HG03575 (cell line): ENCODE measurements at regions not wholly inside any gene's neighbourhood (a gene's known extent, or its start where the extent isn't known, plus 50 kb on each side); places are given as distances from the start of the nearest gene placed in this dataset.

ENCODE experiments used
- ATAC-seq: cut with Tn5 transposase; IDR thresholded peaks from one replicate; pipeline ENCODE4 v1.9.1; 2021; ENCODE audit not compliant: unreplicated experiment, insufficient number of reproducible peaks, low FRiP score; ENCODE audit errors: extremely low read depth

DNA sequence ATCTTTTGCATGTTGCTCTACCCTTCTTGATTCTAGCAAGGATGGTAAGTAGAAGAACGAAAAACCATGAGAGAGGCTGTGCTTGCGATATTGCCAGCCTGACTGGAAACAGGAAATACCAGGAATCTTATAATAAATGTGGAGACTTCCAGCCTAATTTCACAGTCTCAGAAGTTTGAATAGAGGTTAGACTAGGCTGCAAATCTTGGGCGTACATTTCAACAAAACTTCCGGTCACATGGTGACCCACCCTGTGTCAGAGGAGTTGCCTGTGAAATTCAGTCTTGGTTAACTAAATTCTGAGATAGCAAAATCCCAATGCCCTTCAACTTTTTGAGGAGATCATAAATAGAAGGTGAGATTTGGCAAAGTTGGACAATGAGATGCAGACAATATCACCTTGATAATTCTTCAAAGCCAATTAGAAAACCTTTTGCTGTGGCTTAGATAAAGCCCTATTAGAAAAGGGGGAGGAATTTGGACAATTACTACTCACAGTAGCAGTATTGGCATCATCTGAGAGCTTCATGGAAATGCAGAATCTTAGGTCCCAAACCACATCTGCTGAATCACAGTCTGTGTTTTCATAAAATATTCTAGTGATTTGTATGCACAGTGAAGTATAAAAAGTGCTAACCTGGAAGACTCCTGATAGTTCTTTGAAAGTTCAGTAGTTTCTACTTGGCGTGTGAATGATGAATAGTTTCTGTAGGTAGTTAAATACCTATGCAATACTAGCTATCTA lies 262.0 kb upstream of the JAG1 start:
- no peak for ATAC-seq

DNA sequence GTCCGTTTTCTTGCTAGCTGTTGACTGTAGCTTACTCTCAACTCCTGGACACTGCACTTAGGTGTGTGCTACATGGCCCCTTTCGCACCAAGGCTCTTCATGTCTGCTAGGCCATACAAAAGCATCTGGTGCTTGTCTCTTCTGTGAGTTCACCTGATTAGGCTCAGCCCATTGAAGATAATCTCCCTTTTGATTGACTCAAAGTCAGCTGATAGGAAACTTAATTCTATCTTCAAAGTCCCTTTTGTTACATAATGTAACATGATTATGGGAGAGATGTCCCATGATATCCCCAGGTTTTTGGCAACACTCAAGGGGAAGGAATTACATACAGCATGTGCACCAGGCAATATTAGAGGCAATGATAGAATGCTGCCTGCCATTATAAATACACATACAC lies 263.0 kb upstream of the JAG1 start:
- no peak for ATAC-seq

DNA sequence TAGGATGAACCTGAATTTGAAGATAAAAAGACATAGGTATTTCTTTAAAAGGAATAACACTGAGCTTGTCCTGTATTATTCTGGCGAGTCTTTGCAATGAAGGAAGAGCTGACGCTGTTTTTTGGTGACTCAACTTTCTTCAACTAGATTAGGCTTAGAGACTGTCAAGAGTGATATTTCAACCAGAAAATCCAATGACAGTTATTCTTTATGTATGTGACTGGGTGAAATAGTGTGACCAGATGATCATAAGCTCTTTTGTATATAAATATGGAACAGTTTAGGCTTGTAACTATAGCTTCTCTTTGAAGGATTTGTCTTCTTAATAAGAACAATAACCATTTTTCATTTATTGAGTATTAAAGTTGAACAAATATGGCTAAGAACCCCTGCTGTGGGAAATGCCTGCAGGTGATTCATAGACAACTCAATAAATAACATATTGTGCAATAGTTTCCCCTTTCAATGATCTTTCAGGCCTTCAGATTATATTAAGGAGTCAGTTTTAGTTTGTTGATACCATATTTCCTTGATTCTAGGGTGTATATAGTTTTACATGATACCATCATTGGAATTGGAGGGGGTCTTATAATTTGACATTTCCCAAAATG lies 265.6 kb upstream of the JAG1 start:
- no peak for ATAC-seq

DNA sequence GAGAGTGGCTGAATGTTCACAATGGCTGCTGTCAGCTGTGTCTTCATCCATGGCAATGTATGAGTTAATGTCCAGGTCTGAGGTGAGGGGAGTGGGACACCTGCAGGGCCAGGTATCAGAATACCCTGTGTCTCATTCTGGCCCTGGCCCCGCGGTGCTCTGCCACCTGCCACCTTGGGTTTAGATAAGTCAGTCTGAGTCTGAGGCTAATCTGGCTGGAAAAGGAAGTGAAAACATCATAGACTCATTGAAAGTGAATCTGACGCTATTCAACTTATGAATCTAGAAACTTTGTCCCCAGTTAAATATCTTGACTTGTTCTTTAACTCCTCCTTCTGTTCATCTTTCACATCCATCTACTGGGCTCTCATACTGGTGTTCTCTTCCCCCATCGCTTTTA lies 267.1 kb upstream of the JAG1 start:
- peak; percentile 97 for ATAC-seq

DNA sequence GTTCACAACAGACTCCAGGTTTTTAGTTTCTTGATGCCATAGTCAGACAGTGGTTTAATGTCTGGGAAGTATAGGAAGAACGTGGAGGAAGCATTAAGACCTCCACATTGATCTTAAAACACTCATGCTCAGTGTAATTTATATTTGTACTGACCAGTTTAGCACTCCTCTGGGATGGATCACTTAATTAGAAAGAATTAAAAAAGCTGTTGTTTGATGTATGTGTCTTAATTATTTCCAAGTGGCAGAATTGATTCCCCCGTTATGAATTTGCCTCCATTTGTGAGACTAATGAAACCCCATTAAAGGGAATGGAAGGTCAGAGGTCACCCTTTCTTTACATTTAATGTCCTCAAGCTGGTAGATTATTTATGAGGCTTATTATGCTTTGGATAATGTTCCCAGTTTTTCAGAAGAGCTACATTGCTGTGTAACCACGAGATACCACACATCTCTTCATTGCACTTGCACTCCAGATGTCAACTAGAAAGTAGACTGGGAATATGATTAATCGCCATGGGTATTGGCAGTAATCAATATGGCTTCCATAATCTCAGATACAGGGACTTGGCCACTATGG lies 270.0 kb upstream of the JAG1 start:
- no peak for ATAC-seq

DNA sequence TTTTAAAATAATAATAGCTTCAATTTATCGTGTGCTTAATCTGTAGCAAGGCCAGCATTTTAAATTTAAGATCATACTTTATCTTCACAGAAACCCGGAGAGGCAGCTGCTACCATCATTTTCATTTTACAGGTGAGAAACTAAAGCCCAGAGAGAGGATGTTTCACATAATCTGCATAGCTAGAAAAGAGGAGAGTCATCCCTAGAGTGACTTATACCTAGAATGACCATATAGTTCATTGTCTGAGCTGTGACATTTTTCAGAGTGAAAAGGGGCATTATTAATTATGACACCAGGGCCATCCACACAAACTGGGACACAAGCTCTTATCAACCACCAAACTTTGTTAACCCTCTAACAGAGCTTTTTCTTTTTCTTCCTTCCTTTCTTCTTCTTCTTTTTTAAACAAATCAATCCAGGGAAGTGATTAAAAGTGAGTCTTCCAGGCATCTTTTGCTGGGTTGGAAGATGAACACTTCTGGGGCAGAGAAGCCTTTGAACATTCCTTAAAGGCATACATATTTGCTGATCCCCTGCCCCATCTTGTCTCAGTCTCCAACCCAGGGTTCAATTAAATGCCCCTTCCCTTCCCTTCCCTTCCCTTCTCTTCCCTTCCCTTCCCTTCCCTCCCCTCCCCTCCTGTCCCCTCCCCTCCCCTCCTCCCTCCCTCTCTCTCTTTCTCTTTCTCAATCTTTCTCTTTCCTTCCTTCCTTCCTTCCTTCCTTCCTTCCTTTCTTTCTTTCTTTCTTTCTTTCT lies 272.5 kb upstream of the JAG1 start:
- no peak for ATAC-seq

DNA sequence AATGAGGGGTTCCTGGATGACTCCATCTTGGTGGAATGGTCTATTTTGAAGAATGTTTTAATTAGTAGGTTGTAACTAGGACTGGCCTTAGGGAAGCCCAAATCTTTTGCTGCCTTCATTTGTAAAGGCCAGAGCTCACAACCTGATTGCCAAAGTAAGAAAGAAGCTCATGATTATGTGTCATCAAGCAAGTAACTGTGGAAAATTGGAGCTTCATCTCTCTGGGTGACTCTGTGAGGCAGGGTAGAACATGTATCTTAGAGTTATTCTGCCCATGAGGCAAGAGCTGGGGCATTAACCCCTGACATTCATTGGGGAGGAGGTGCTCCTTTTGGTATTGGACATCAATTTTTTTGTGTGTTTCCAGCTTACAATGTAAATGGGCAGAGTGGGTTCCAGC lies 273.9 kb upstream of the JAG1 start:
- no peak for ATAC-seq

DNA sequence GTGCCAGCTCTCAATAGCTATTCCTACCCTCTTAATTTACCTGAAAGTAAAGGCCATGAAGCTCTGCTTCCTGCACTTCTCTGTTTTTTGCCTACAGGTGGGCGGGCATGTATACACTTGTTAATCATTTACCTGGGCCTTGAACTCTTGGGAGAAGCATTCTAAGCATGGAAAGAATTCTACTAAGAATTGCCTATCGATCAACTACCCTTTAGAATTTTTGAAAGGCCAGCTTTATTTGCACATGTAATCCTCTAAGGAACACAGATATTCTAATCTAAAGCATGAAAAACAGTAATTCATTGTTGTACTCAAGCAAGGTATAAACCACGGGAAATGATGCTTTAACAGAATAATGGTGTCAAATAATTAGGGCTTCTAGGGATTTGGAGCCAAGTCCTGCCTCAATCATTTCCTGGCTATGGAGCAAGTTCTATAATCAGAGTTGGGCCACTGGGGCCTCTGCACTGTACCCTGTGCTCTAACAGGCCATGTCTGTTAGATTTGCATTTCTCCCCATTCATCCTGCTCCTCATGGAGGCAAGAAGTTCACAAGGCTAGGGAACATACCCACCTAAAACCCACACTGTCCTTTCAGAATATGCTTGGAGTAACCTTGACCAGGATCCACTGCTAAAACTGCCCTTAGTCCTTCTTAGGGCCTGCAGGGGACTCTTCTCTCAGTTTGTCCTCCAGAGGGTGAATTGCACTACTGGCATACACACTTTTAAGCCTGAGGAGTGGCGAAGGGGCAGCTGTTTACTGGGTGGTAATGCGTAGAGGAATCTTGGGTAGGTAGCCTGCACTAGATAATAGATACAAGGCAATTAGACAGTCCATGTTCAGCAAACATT lies 276.4 kb upstream of the JAG1 start:
- no peak for ATAC-seq

DNA sequence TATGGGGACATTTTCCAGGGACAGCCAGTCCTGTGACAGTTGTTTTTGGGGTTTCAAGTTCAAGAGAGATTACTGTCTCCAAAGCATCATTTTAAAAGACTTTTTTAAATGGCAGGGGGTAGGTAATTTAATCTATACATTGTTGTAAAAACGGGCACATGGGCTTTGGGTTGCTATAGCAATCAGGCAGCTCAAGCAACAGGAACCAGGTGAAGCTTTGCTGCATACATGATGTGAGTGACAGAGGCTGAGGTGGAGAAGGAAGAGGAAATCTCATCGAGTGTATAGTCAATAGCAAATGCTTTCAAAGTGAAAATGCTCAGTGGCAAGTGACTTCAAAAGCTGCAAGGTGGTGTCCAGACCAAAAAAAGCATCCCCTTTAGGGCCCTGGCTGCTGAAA lies 277.4 kb upstream of the JAG1 start:
- ATAC-seq = no peak

DNA sequence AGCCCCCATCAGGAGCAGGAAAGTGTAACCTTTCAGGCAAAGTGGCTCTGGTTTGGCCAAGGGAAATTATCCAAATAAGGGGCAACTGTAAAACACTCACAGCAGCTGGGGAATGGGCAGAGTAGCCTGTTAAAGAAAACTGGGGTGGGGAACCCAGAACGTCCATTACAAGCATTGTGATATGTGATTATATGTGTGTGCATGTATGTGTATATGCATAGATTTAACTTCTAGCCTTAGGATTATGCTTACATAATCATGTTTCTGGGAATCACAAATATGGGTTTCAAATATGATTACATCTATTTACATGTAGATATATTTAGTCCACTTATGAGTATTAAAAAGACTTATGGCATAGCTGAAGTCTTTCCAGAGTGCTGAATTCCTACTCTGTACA lies 278.1 kb upstream of the JAG1 start:
- ATAC-seq = no peak

DNA sequence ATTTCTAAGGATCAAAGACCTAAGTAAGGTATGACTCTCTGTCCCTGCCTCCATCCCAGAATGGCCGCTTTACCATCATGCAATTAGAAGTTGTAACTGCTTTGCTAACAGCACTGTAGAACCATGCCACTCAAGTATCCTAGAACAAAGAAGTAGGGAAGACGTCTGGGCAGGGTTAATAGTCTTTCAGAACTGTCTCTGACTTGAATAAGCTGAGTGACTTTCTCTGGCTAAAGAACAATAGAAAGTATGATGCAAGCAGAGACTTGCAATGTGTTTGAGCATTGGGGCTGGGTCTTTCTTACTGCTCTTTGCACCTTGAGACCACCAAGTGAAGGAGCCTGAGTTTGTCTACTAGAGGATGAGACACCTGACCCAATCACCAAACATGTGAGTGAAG lies 279.6 kb upstream of the JAG1 start:
- ATAC-seq = no peak

DNA sequence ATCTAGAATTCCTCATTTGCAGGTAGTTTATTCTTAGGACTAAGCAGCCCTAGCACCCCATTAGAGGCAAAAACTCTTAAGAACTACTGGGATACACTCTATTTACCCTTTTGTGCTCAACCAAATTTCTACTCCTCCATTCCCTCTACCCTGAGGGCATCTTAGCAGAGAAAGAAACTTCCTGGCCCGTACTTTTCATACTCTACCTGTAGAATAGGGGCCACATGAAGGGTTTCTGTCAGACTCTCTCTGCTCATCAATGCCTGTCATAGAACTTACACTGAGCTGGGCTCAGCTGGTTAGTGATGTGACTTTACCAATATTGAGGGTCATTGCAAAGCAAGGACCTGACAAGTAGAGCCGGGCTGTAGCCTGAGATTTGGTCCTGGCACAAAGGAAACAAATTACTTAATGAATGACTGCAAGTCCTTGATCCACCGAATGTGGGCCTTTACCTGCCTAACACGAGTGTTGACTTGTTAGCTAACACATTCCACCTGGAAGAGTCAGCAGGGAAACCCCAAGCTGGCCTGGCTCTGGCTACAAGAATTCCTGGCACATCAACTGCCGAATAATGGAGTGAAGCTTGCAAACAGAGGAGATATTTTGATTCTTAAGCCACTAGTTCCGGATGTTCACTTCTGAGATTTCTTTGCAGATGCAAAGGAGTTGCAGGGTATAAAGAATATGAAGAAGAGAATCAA lies 280.5 kb upstream of the JAG1 start:
- ATAC-seq = no peak

DNA sequence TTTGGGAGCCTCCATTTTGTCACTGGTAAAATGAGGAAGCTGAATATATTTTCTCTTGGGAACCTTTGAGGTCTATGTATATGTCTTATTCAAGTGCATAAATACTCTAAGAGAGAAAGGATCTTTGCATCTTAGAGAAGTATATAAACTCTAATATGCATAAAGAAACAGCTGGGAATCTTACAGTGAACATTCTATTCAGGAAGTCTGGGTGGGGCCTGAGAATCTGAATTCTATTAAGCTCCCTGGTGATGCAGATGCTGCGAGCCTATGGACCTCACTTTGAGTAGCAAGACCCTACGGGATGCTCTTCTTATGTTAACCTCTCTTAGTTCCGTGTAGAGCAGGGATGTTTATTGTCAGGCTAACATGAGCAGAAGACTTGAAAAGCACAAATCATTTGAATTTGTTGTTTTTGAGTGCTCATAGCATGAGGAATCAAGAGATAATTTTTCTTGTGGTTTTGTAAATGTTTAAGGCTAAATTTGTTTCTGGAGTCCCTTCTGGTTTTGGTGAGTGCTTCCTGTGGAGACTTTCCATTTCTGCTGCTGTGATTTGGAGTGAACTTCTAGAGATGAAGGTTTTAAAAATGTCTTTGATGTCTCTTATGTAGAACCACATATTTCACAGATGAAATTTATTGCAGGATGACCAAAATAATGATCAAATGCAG lies 281.2 kb upstream of the JAG1 start:
- no peak for ATAC-seq

DNA sequence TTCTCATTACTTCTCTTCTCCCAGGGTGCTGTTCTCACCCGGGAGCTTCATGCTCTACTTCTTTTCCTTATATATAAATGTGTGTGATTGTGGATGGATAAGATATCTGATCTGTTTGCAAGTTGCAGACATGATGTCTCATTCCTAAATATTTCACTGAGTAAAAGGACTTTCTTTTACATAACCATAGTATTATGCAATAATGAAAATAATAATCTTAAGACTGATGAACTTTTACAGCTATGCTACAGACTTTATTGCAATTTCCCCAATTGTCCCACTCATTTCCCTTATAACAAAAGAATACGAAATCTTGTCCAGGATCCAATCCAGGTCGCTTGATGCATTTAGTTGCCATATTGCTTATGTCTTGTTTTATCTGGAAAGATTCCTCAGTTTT lies 284.5 kb upstream of the JAG1 start:
- ATAC-seq = no peak

DNA sequence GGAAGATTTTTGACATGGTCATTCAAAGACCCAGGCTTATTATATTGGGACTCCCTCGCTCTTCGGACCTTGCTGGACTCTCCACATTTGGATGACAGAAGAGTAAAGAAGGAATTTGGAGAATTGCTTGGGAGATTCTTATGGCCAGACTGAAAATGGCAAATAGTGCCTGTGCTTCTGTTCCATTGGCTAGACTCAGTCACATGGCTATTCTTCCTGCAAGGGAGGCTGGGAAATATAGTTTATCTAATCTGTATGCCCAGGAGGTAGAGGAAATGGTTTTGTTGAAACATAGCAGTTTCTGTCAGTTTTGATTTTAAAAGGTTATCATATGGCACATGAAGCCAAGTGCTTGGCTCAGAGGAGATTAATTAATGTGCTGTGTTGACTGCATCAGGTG lies 286.6 kb upstream of the JAG1 start:
- ATAC-seq = no peak

DNA sequence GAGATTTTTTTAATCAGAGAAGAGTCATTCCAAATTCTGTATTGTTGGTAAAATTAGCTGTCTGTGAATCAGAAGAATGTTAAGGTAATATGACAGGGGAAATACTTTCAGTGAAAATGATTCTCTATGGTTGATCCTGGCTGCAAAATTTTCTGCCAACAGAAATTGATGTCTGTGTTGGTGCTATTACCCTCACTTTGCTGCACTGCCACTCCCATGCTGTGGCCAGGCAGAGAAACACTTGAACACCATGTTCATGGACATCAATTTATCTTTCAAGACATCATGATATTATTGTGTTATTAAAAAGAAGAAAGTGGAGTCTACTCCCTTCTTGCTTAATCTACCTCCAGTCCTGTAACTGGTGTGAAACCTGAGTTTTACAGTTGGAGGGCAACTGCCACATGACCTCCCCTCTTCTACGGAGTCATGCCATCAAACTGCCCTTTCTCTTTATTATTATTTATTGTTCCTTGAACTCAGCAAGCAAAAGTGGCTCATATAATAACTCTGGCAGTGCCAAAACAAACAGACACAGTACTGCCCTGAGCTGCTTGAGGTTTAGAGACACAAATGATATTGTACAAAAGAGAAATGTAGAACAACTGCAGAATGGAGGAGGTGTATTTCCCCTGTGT lies 288.0 kb upstream of the JAG1 start:
- ATAC-seq = no peak

DNA sequence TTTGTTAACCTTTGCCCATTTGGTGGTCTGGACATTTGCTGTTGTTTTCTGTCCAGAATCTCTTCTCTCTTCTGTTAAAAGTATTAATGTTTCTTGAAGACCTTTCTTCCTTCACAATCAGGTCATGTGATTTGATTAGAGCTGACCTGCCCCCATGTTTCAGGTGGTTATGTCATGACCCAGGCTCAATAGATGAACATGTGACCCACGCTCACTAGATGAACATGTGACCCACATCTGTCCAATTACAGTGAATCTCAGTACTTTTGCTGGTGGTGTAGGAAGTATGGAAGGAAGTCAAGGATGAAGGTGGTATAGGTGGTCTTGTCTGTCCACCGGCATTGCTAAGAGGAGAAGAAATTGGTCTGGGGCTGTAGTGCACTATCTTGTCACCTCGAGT lies 289.1 kb upstream of the JAG1 start:
- ATAC-seq = no peak
